Hepatocyte (in vitro differentiated cells): ENCODE measurements at regions not wholly inside any gene's neighbourhood (a gene's known extent, or its start where the extent isn't known, plus 50 kb on each side); places are given as distances from the start of the nearest gene placed in this dataset.

Experiments used
- DNase-seq: peaks from one replicate; pipeline ENCODE4 v3.0.0-alpha.2; 2016; ENCODE audit warnings: low spot score
- H2AFZ ChIP-seq: fragments of 200-600 bp; sonication (generic); 2 replicates; pipeline ENCODE4 v1.6.0; 2016; ENCODE audit warnings: antibody characterized with exemption, mild to moderate bottlenecking
- H3K27ac ChIP-seq: fragments of 200-600 bp; sonication (generic); 2 replicates; pipeline ENCODE4 v1.5.1; 2016; ENCODE audit warnings: mild to moderate bottlenecking
- H3K27me3 ChIP-seq: fragments of 200-600 bp; sonication (generic); 2 replicates; pipeline ENCODE4 v1.6.1; 2016
- H3K36me3 ChIP-seq: fragments of 200-600 bp; sonication (generic); replicated peaks from 2 replicates; pipeline ENCODE4 v1.5.1; 2016; ENCODE audit warnings: low read depth; ENCODE audit not compliant: insufficient read depth
- H3K4me1 ChIP-seq: fragments of 200-600 bp; sonication (generic); 2 replicates; pipeline ENCODE4 v1.5.1; 2016; ENCODE audit warnings: mild to moderate bottlenecking, moderate library complexity; ENCODE audit not compliant: insufficient read depth
- H3K4me2 ChIP-seq: fragments of 200-600 bp; sonication (generic); 2 replicates; pipeline ENCODE4 v1.6.0; 2016
- H3K4me3 ChIP-seq: fragments of 200-600 bp; sonication (generic); 2 replicates; pipeline ENCODE4 v1.5.1; 2016; ENCODE audit warnings: mild to moderate bottlenecking
- H3K79me2 ChIP-seq: fragments of 200-600 bp; sonication (generic); 2 replicates; pipeline ENCODE4 v1.6.0; 2017; ENCODE audit warnings: mild to moderate bottlenecking
- H3K9me2 ChIP-seq: fragments of 200-600 bp; sonication (generic); replicated peaks from 2 replicates; pipeline ENCODE4 v1.6.0; 2017; ENCODE audit warnings: mild to moderate bottlenecking; ENCODE audit not compliant: insufficient read depth
- H3K9me3 ChIP-seq: fragments of 200-600 bp; sonication (generic); 2 replicates; pipeline ENCODE4 v1.5.1; 2016; ENCODE audit warnings: low read depth, mild to moderate bottlenecking
- H4K20me1 ChIP-seq: fragments of 200-600 bp; sonication (generic); 2 replicates; pipeline ENCODE4 v1.6.0; 2016; ENCODE audit warnings: mild to moderate bottlenecking; ENCODE audit not compliant: insufficient read depth, poor library complexity, severe bottlenecking
- CTCF ChIP-seq: fragments of 200-600 bp; sonication (generic); IDR thresholded peaks from 2 replicates; pipeline ENCODE4 v1.5.1; 2016; ENCODE audit warnings: antibody characterized with exemption, mild to moderate bottlenecking; ENCODE audit not compliant: poor library complexity
- EZH2 ChIP-seq: fragments of 200-600 bp; sonication (generic); IDR thresholded peaks from 2 replicates; pipeline ENCODE4 v1.6.1; 2016; ENCODE audit warnings: antibody characterized with exemption, mild to moderate bottlenecking, borderline replicate concordance
- EZH2phosphoT487 ChIP-seq: fragments of 200-600 bp; sonication (generic); IDR thresholded peaks from one replicate; pipeline ENCODE4 v1.6.1; 2018; ENCODE audit warnings: antibody characterized with exemption, mild to moderate bottlenecking, low read depth, moderate library complexity; ENCODE audit not compliant: unreplicated experiment, severe bottlenecking
- WGBS: methylation state at CpG from one replicate; pipeline ENCODE4 v1.1.6; 2016; ENCODE audit warnings: low lambda C conversion rate; ENCODE audit errors: missing lambda C conversion rate; 5-methylcytosine and 5-hydroxymethylcytosine counted together

DNA sequence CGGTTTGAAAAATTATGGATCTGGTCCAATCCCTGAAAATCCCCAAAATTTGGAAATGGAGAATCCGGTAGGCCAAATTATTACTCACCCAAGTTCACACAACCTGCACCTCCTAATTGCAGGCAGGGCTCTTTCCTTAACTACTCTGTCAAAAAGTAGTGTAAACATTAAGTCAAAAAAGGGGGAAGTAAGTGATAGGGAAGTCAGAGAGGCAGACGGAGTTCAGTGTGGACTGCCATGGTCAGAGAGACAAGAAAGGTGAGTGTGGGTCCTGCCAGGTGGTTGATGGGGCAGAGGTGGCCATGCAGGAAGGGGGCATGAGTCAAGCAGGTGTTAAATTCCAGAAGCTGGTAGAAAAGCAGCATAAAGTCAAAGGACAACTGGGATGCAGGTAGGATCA lies 83.5 kb upstream of the CALM2 start:
- no peak for DNase-seq
- Histone ChIP-seq H3K4me2 (no peak overlapping the region), H3K27me3 (no peaks in the 10 kb centered on the region), H4K20me1 (no peaks in the 10 kb centered on the region), H3K79me2 (no peaks in the 10 kb centered on the region), H3K27ac (no peak overlapping the region), H3K4me3 (no peak overlapping the region), H3K9me2 (no peaks in the 10 kb centered on the region), H2AFZ (no peak overlapping the region), H3K9me3 (no peaks in the 10 kb centered on the region), H3K4me1 (peaks cover 9% of the 10 kb centered on the region), H3K36me3 (no peaks in the 10 kb centered on the region)
- no peak for TF ChIP-seq EZH2phosphoT487
- no peak for TF ChIP-seq EZH2
- 81% methylated on average over 3 of the region's 3 CpGs for WGBS

DNA sequence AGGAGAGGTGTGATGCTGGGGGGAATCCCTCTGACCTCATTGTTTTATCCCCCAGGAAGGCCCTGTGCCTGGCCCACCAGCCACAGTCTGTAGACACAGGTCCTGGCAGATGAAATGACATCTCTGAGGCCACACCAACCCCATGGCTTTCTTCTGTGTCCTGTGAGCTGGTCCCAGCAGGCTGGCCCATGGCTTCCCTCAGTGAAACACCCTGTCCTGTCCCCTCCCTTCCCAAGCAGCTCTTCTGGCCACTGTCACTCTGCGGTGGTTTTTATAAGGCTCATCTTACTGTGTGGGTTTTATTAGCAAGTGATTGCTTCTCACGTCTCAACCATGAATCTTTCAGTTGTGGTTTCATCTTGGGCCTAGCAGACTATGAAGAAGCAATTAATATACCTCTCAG lies 81.6 kb upstream of the CALM2 start:
- Histone ChIP-seq H3K9me3 (no peaks in the 10 kb centered on the region), H3K4me2 (no peak overlapping the region), H3K27me3 (no peaks in the 10 kb centered on the region), H3K4me3 (no peak overlapping the region), H3K4me1 (no peaks in the 10 kb centered on the region), H2AFZ (no peak overlapping the region), H3K79me2 (no peaks in the 10 kb centered on the region), H4K20me1 (no peaks in the 10 kb centered on the region), H3K27ac (no peak overlapping the region), H3K36me3 (no peaks in the 10 kb centered on the region), H3K9me2 (no peaks in the 10 kb centered on the region)
- WGBS = 85% methylated on average over 2 of the region's 2 CpGs
- TF ChIP-seq EZH2phosphoT487 (no peak), CTCF (no peak), EZH2 (no peak)
- no peak for DNase-seq

GRCh38 chr2:47256416-47257087 lies 80.2 kb upstream of the CALM2 start:
- DNase-seq = no peak
- Histone ChIP-seq H3K9me3 (no peaks in the 10 kb centered on the region), H2AFZ (no peak overlapping the region), H3K27ac (no peak overlapping the region), H3K79me2 (no peaks in the 10 kb centered on the region), H3K36me3 (no peaks in the 10 kb centered on the region), H3K4me3 (no peak overlapping the region), H3K4me1 (no peaks in the 10 kb centered on the region), H4K20me1 (no peaks in the 10 kb centered on the region), H3K27me3 (no peaks in the 10 kb centered on the region), H3K9me2 (no peaks in the 10 kb centered on the region), H3K4me2 (no peak overlapping the region)
- 72% methylated on average over 9 of the region's 9 CpGs for WGBS
- no peak for TF ChIP-seq EZH2
- TF ChIP-seq CTCF = no peak
- TF ChIP-seq EZH2phosphoT487 = no peak

GRCh38 chr2:47255794-47256193 lies 79.5 kb upstream of the CALM2 start:
- Histone ChIP-seq H3K4me2 (no peak overlapping the region), H3K27ac (no peak overlapping the region), H3K4me3 (no peak overlapping the region), H4K20me1 (no peaks in the 10 kb centered on the region), H3K79me2 (no peaks in the 10 kb centered on the region), H3K27me3 (no peaks in the 10 kb centered on the region), H3K9me2 (no peaks in the 10 kb centered on the region), H3K36me3 (no peaks in the 10 kb centered on the region), H2AFZ (no peak overlapping the region), H3K9me3 (no peaks in the 10 kb centered on the region), H3K4me1 (peaks cover 3% of the 10 kb centered on the region)
- TF ChIP-seq CTCF (no peak), EZH2 (no peak), EZH2phosphoT487 (no peak)
- no peak for DNase-seq
- 100% methylated on average over 1 of the region's 4 CpGs for WGBS
